HepG2 (cell line): ENCODE measurements at regions not wholly inside any gene's neighbourhood (a gene's known extent, or its start where the extent isn't known, plus 50 kb on each side); places are given as distances from the start of the nearest gene placed in this dataset.

Experiments used
- EP300 ChIP-seq, 3 experiments: sonication (generic) in 1 of 3; formaldehyde crosslinking in 1 of 3; IDR thresholded peaks; 2 replicates each; pipeline versions ENCODE4 v1.5.1 to v1.6.1; 2011 to 2020; ENCODE audit warnings: low read depth in 2 of 3, low read length in 2 of 3, borderline replicate concordance in 1 of 3, improper control_type of control experiment in 1 of 3, mild to moderate bottlenecking in 1 of 3, missing genetic modification reagents in 1 of 3, moderate library complexity in 1 of 3
- EZH2 ChIP-seq: conservative IDR thresholded peaks from 2 replicates; pipeline ENCODE4 v1.6.1; 2012; ENCODE audit warnings: mild to moderate bottlenecking, low read depth, low read length, moderate library complexity
- MIER3 ChIP-seq: IDR thresholded peaks from 2 replicates; pipeline ENCODE4 v1.6.1; 2016; ENCODE audit warnings: missing compliant biosample characterization, borderline replicate concordance
- SRF ChIP-seq: IDR thresholded peaks from 2 replicates; pipeline ENCODE4 v1.6.1; 2011; ENCODE audit warnings: mild to moderate bottlenecking, low read depth, low read length, moderate library complexity
- ZNF180 ChIP-seq: sonication (generic); formaldehyde crosslinking; IDR thresholded peaks from 2 replicates; pipeline ENCODE4 v1.4.0; 2020; ENCODE audit warnings: low read depth, missing genetic modification reagents, borderline replicate concordance
- ZNF598 ChIP-seq: sonication (generic); formaldehyde crosslinking; IDR thresholded peaks from 2 replicates; pipeline ENCODE4 v1.5.1; 2020; ENCODE audit warnings: mild to moderate bottlenecking, missing genetic modification reagents, borderline replicate concordance
- ZNF687 ChIP-seq: sonication (generic); formaldehyde crosslinking; IDR thresholded peaks from 2 replicates; pipeline ENCODE4 v1.5.1; 2020; ENCODE audit warnings: mild to moderate bottlenecking, missing genetic modification reagents, moderate library complexity

- TF ChIP-seq ZNF598 (no peak), ZNF180 (CRISPR knock-in tag) (no peak), EP300 (IDR thresholded peaks at IDR 0.05; ENCODE audit: low read depth in 2 of 2, low read length in 2 of 2) (no peak), EP300 (CRISPR knock-in tag; IDR thresholded peaks at IDR 0.05; ENCODE audit: borderline replicate concordance) (no peak), MIER3 (CRISPR knock-in tag) (no peak), ZNF687 (CRISPR knock-in tag) (no peak), SRF (no peak), EZH2 (no peak)
Observed at GRCh38 chr7:131624536-131624935, 68.1 kb upstream of the PODXL start.
